ENCODE measurements at regions not wholly inside any gene's neighbourhood (a gene's known extent, or its start where the extent isn't known, plus 50 kb on each side); places are given as distances from the start of the nearest gene placed in this dataset.

DNA sequence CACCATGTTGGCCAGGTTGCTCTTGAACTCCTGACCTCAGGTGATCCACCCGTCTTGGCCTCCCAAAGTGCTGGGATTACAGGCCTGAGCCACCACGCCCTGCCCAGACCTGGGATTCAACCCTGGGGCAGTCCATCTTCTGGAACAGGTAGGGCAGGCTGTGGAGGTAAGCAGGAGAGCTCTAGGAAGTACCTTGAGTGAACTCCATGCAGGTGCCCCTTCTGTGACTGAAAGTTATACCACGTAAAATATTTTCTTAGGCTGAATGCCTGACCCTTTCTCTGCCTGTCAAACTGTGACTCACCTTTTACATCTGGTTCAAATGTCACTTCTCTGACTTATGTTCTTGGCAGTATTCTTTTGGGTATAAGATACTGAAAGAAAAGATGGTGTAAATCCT is 86.7 kb upstream of the ELAC2 start:
- Histone ChIP-seq H3K27ac (ENCODE audit: low read length) (peak overlapping the region; percentile 46), H3K9ac (ENCODE audit: low read length) (no peak overlapping the region), H3K4me1 (ENCODE audit: insufficient read depth, low read length) (0 out of 2 replicates have a peak, but pooled peaks cover 5% of the 10 kb centered on the region), H3K9me3 (ENCODE audit: low read length) (no peaks in the 10 kb centered on the region), H2AFZ (ENCODE audit: low read length) (no peak overlapping the region), H3K4me3 (ENCODE audit: low read length) (no peak overlapping the region), H4K20me1 (ENCODE audit: low read length) (no peaks in the 10 kb centered on the region), H3K36me3 (ENCODE audit: low read depth, low read length) (no peaks in the 10 kb centered on the region), H3K79me2 (ENCODE audit: low read length) (no peaks in the 10 kb centered on the region), H3F3A (ENCODE audit: low read length, unreplicated experiment) (no peaks in the 10 kb centered on the region), H3K9me2 (replicated peaks; ENCODE audit: low read length) (no peaks in the 10 kb centered on the region), H3K4me2 (ENCODE audit: low read length) (no peak overlapping the region), H3K27me3 (ENCODE audit: low read length) (peaks cover 26% of the 10 kb centered on the region)
- no peak for ATAC-seq
- DNase-seq: peak; percentile 47
- intact Hi-C loops (cut with micrococcal nuclease): no loop called here
- ChIA-PET CTCF (no interaction called here), POLR2A (ENCODE audit: unreplicated experiment) (no interaction called here)
- TF ChIP-seq EZH2 (IDR thresholded peaks at IDR 0.05; ENCODE audit: low read length, unreplicated experiment): no peak
- TF ChIP-seq, protein P1, sequence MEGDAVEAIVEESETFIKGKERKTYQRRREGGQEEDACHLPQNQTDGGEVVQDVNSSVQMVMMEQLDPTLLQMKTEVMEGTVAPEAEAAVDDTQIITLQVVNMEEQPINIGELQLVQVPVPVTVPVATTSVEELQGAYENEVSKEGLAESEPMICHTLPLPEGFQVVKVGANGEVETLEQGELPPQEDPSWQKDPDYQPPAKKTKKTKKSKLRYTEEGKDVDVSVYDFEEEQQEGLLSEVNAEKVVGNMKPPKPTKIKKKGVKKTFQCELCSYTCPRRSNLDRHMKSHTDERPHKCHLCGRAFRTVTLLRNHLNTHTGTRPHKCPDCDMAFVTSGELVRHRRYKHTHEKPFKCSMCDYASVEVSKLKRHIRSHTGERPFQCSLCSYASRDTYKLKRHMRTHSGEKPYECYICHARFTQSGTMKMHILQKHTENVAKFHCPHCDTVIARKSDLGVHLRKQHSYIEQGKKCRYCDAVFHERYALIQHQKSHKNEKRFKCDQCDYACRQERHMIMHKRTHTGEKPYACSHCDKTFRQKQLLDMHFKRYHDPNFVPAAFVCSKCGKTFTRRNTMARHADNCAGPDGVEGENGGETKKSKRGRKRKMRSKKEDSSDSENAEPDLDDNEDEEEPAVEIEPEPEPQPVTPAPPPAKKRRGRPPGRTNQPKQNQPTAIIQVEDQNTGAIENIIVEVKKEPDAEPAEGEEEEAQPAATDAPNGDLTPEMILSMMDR (conservative IDR thresholded peaks at IDR 0.05; ENCODE audit: low read depth, low read length): no peak
- no peak for TF ChIP-seq EZH2phosphoT487 (IDR thresholded peaks at IDR 0.05; ENCODE audit: borderline replicate concordance, low read length)
- no TSS peak for BruUV-seq (replicated peaks)

DNA sequence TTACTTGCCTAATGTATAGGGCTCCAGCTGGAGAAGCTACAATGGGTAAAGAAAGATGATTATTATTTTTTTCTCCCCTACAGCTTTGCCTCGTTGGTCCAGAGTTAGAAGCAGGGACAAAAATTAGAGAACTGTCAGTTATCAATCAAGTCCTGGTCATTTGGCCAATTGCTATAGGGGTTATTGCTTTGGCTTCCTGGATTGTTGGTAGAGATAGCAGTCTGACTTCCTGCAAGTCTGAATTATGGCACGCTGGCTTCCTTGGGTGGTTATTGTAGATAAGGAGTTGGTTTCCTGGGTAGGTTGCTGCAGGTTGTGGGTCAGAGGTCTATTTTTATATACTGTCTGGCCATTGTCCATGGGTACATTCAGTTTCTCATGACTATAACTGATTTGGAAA is 84.7 kb upstream of the ELAC2 start:
- no peak for ATAC-seq
- H3K9me2 ChIP-seq (replicated peaks; ENCODE audit: low read length): no peaks in the 10 kb centered on the region
- H3F3A ChIP-seq (ENCODE audit: low read length, unreplicated experiment): no peaks in the 10 kb centered on the region
- intact Hi-C loops (cut with micrococcal nuclease): no loop called here
- no TSS peak for BruUV-seq (replicated peaks)
- TF ChIP-seq, protein P1 (conservative IDR thresholded peaks at IDR 0.05; ENCODE audit: low read depth, low read length): no peak
- TF ChIP-seq EZH2 (IDR thresholded peaks at IDR 0.05; ENCODE audit: low read length, unreplicated experiment): no peak
- no peak for TF ChIP-seq EZH2phosphoT487 (IDR thresholded peaks at IDR 0.05; ENCODE audit: borderline replicate concordance, low read length)
- CTCF ChIA-PET: no interaction called here
- POLR2A ChIA-PET (ENCODE audit: unreplicated experiment): no interaction called here
- no peak overlapping the region for H3K27ac ChIP-seq (ENCODE audit: low read length)
- H3K4me2 ChIP-seq (ENCODE audit: low read length): no peak overlapping the region
- H3K4me3 ChIP-seq (ENCODE audit: low read length): no peak overlapping the region
- no peaks in the 10 kb centered on the region for H4K20me1 ChIP-seq (ENCODE audit: low read length)
- no peaks in the 10 kb centered on the region for H3K36me3 ChIP-seq (ENCODE audit: low read depth, low read length)
- H3K9ac ChIP-seq (ENCODE audit: low read length): no peak overlapping the region
- 0 out of 2 replicates have a peak, but pooled peaks cover 5% of the 10 kb centered on the region for H3K4me1 ChIP-seq (ENCODE audit: insufficient read depth, low read length)
- no peaks in the 10 kb centered on the region for H3K79me2 ChIP-seq (ENCODE audit: low read length)
- peaks cover 33% of the 10 kb centered on the region for H3K27me3 ChIP-seq (ENCODE audit: low read length)
- no peak for DNase-seq
- H2AFZ ChIP-seq (ENCODE audit: low read length): no peak overlapping the region
- no peaks in the 10 kb centered on the region for H3K9me3 ChIP-seq (ENCODE audit: low read length)

DNA sequence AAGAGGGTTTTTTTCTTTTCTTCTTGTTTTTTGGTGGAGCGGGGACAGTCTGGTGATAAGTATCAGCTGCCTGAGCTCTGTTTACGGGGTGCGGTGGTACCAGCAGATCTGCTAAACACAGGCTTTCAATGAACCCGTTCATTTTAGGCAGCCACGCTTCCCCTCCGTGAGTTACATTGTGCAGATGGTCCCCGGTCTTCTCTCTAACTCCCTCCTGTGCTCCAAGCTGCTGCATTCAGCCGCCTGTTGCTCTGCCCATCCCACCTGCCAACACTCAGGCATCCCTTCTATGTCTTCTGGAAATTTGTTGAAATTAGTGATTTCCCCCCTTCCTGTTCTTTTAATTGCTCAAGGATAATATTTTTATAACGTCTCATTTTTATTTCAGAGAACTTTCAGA is 82.1 kb upstream of the ELAC2 start:
- Histone ChIP-seq H4K20me1 (ENCODE audit: low read length) (no peaks in the 10 kb centered on the region), H3K27me3 (ENCODE audit: low read length) (peaks cover 41% of the 10 kb centered on the region), H3K4me2 (ENCODE audit: low read length) (no peak overlapping the region), H3K4me1 (ENCODE audit: insufficient read depth, low read length) (0 out of 2 replicates have a peak, but pooled peaks cover 2% of the 10 kb centered on the region), H3K9ac (ENCODE audit: low read length) (no peak overlapping the region), H2AFZ (ENCODE audit: low read length) (no peak overlapping the region), H3K36me3 (ENCODE audit: low read depth, low read length) (no peaks in the 10 kb centered on the region), H3F3A (ENCODE audit: low read length, unreplicated experiment) (no peaks in the 10 kb centered on the region), H3K4me3 (ENCODE audit: low read length) (no peak overlapping the region), H3K27ac (ENCODE audit: low read length) (no peak overlapping the region), H3K9me2 (replicated peaks; ENCODE audit: low read length) (no peaks in the 10 kb centered on the region), H3K9me3 (ENCODE audit: low read length) (no peaks in the 10 kb centered on the region), H3K79me2 (ENCODE audit: low read length) (no peaks in the 10 kb centered on the region)
- intact Hi-C loops (cut with micrococcal nuclease): no loop called here
- BruUV-seq (replicated peaks): no TSS peak
- ChIA-PET POLR2A (ENCODE audit: unreplicated experiment) (no interaction called here), CTCF (no interaction called here)
- no peak for DNase-seq
- ATAC-seq: no peak
- TF ChIP-seq, protein P1 (conservative IDR thresholded peaks at IDR 0.05; ENCODE audit: low read depth, low read length): no peak
- TF ChIP-seq EZH2 (IDR thresholded peaks at IDR 0.05; ENCODE audit: low read length, unreplicated experiment) (no peak), EZH2phosphoT487 (IDR thresholded peaks at IDR 0.05; ENCODE audit: borderline replicate concordance, low read length) (no peak)
